Stimulated activated effector memory CD8-positive, alpha-beta T cell treated with anti-CD3 and anti-CD28 coated beads, Interleukin-12 subunit alpha, Interleukin-12 subunit beta, amount 100 ng/mL, for 72 hours (primary cell): ENCODE measurements at regions not wholly inside any gene's neighbourhood (a gene's known extent, or its start where the extent isn't known, plus 50 kb on each side); places are given as distances from the start of the nearest gene placed in this dataset.
"Not testable (repeated sequence)": the region's sequence is repeated elsewhere in the genome, so short reads cannot be mapped to it uniquely, and the experiment has no call there.

Source experiments
- ATAC-seq: fragments of 150-1000 bp; cut with Tn5 transposase; 2 replicates; pipeline ENCODE4 v1.10.0; 2021
- DNase-seq, 2 donors: peaks; one replicate each; pipeline ENCODE4 v3.0.0; 2021 to 2022; ENCODE audit warnings: low spot score in 2 of 2
- H3K27ac Mint-ChIP-seq: one replicate; pipeline ENCODE4 v1.8.0; 2022; ENCODE audit warnings: mild to moderate bottlenecking, mixed read lengths
- H3K36me3 Mint-ChIP-seq: one replicate; pipeline ENCODE4 v1.8.0; 2022; ENCODE audit warnings: mild to moderate bottlenecking, mixed read lengths
- H3K4me1 Mint-ChIP-seq: one replicate; pipeline ENCODE4 v1.8.0; 2022; ENCODE audit warnings: mixed read lengths
- H3K4me3 Mint-ChIP-seq: one replicate; pipeline ENCODE4 v1.8.0; 2022; ENCODE audit warnings: mild to moderate bottlenecking, mixed read lengths
- H3K9me3 Mint-ChIP-seq: one replicate; pipeline ENCODE4 v1.8.0; 2022; ENCODE audit warnings: mixed read lengths

- Mint-ChIP-seq H3K36me3 (no peaks in the 10 kb centered on the region), H3K9me3 (peaks cover 23% of the 10 kb centered on the region), H3K27ac (no peak overlapping the region), H3K4me1 (no peaks in the 10 kb centered on the region), H3K4me3 (no peak overlapping the region)
- no peak for ATAC-seq
- no peak for DNase-seq
Measured at GRCh38 chr11:81303038-81303664, 1430.5 kb downstream of the FAM181B start.

- Mint-ChIP-seq H3K4me3 (no peak overlapping the region), H3K9me3 (peaks cover 22% of the 10 kb centered on the region), H3K27ac (no peak overlapping the region), H3K36me3 (no peaks in the 10 kb centered on the region), H3K4me1 (no peaks in the 10 kb centered on the region)
- DNase-seq (no peak), ATAC-seq (no peak)
Measured at GRCh38 chr11:81301166-81301830, 1432.4 kb downstream of the FAM181B start.

- DNase-seq (no peak), ATAC-seq (no peak)
- H3K9me3 Mint-ChIP-seq: peaks cover 17% of the 10 kb centered on the region
- H3K4me1 Mint-ChIP-seq: no peaks in the 10 kb centered on the region
- no peak overlapping the region for H3K27ac Mint-ChIP-seq
- H3K36me3 Mint-ChIP-seq: no peaks in the 10 kb centered on the region
- no peak overlapping the region for H3K4me3 Mint-ChIP-seq
Measured at GRCh38 chr11:81286959-81287358, 1446.7 kb downstream of the FAM181B start.

GRCh38 chr11:81286550-81286949, 1447.1 kb downstream of the FAM181B start:
- Mint-ChIP-seq H3K27ac (no peak overlapping the region), H3K4me1 (no peaks in the 10 kb centered on the region), H3K9me3 (peaks cover 20% of the 10 kb centered on the region), H3K36me3 (no peaks in the 10 kb centered on the region), H3K4me3 (no peak overlapping the region)
- no peak for ATAC-seq
- no peak for DNase-seq

GRCh38 chr11:81280228-81280627, 1453.4 kb downstream of the FAM181B start:
- not testable (repeated sequence) for H3K27ac Mint-ChIP-seq, H3K4me3 Mint-ChIP-seq

GRCh38 chr11:81278991-81279390, 1454.7 kb downstream of the FAM181B start:
- Mint-ChIP-seq H3K4me1 (no peaks in the 10 kb centered on the region), H3K4me3 (no peak overlapping the region), H3K36me3 (no peaks in the 10 kb centered on the region), H3K27ac (no peak overlapping the region), H3K9me3 (peaks cover 15% of the 10 kb centered on the region)
- ATAC-seq: no peak
- no peak for DNase-seq

More at GRCh38 chr11:81280228-81280627, 1453.4 kb downstream of the FAM181B start:
- peaks cover 15% of the 10 kb centered on the region for H3K9me3 Mint-ChIP-seq
- not testable (repeated sequence) for H3K4me1 Mint-ChIP-seq, H3K36me3 Mint-ChIP-seq, ATAC-seq, DNase-seq

- H3K9me3 Mint-ChIP-seq: peaks cover 18% of the 10 kb centered on the region
- DNase-seq (no peak), ATAC-seq (no peak)
- no peak overlapping the region for H3K27ac Mint-ChIP-seq
- no peaks in the 10 kb centered on the region for H3K36me3 Mint-ChIP-seq
- no peak overlapping the region for H3K4me3 Mint-ChIP-seq
- H3K4me1 Mint-ChIP-seq: no peaks in the 10 kb centered on the region
Measured at GRCh38 chr11:81270686-81271085, 1463.0 kb downstream of the FAM181B start.

GRCh38 chr11:81267246-81267645, 1466.4 kb downstream of the FAM181B start:
- ATAC-seq: no peak
- Mint-ChIP-seq H3K9me3 (peaks cover 17% of the 10 kb centered on the region), H3K4me3 (no peak overlapping the region), H3K27ac (no peak overlapping the region), H3K4me1 (no peaks in the 10 kb centered on the region), H3K36me3 (no peaks in the 10 kb centered on the region)
- no peak for DNase-seq

- no peaks in the 10 kb centered on the region for H3K36me3 Mint-ChIP-seq
- H3K4me1 Mint-ChIP-seq: no peaks in the 10 kb centered on the region
- DNase-seq (no peak), ATAC-seq (no peak)
- H3K9me3 Mint-ChIP-seq: peaks cover 15% of the 10 kb centered on the region
- no peak overlapping the region for H3K27ac Mint-ChIP-seq
- H3K4me3 Mint-ChIP-seq: no peak overlapping the region
Measured at GRCh38 chr11:81259471-81259870, 1474.2 kb downstream of the FAM181B start.

GRCh38 chr11:81255895-81256294, 1477.8 kb downstream of the FAM181B start:
- H3K4me1 Mint-ChIP-seq: no peaks in the 10 kb centered on the region
- H3K9me3 Mint-ChIP-seq: peaks cover 8% of the 10 kb centered on the region

GRCh38 chr11:81253244-81253643, 1480.4 kb downstream of the FAM181B start:
- H3K27ac Mint-ChIP-seq: no peak overlapping the region
- no peak for ATAC-seq
- H3K4me3 Mint-ChIP-seq: no peak overlapping the region
- H3K4me1 Mint-ChIP-seq: no peaks in the 10 kb centered on the region
- peaks cover 8% of the 10 kb centered on the region for H3K9me3 Mint-ChIP-seq
- H3K36me3 Mint-ChIP-seq: no peaks in the 10 kb centered on the region
- no peak for DNase-seq

More at GRCh38 chr11:81255895-81256294, 1477.8 kb downstream of the FAM181B start:
- H3K36me3 Mint-ChIP-seq: no peaks in the 10 kb centered on the region
- H3K4me3 Mint-ChIP-seq: no peak overlapping the region
- no peak overlapping the region for H3K27ac Mint-ChIP-seq
- DNase-seq (no peak), ATAC-seq (no peak)

- no peak for ATAC-seq
Measured at GRCh38 chr11:81246941-81247340, 1486.7 kb downstream of the FAM181B start.

GRCh38 chr11:81245791-81246190, 1487.9 kb downstream of the FAM181B start:
- DNase-seq: no peak
- ATAC-seq: no peak
- peaks cover 24% of the 10 kb centered on the region for H3K9me3 Mint-ChIP-seq
- no peak overlapping the region for H3K27ac Mint-ChIP-seq
- no peaks in the 10 kb centered on the region for H3K4me1 Mint-ChIP-seq
- H3K36me3 Mint-ChIP-seq: no peaks in the 10 kb centered on the region
- H3K4me3 Mint-ChIP-seq: no peak overlapping the region

More at GRCh38 chr11:81246941-81247340, 1486.7 kb downstream of the FAM181B start:
- Mint-ChIP-seq H3K9me3 (peaks cover 22% of the 10 kb centered on the region), H3K36me3 (no peaks in the 10 kb centered on the region), H3K4me3 (no peak overlapping the region), H3K4me1 (no peaks in the 10 kb centered on the region), H3K27ac (no peak overlapping the region)
- no peak for DNase-seq

GRCh38 chr11:81241672-81242275, 1491.9 kb downstream of the FAM181B start:
- Mint-ChIP-seq H3K36me3 (no peaks in the 10 kb centered on the region), H3K4me1 (no peaks in the 10 kb centered on the region), H3K9me3 (peaks cover 17% of the 10 kb centered on the region), H3K27ac (no peak overlapping the region), H3K4me3 (no peak overlapping the region)
- no peak for ATAC-seq
- DNase-seq: no peak

GRCh38 chr11:81237139-81237538, 1496.5 kb downstream of the FAM181B start:
- no peak overlapping the region for H3K27ac Mint-ChIP-seq
- H3K4me1 Mint-ChIP-seq: no peaks in the 10 kb centered on the region
- no peak overlapping the region for H3K4me3 Mint-ChIP-seq
- ATAC-seq (no peak), DNase-seq (no peak)
- H3K9me3 Mint-ChIP-seq: peaks cover 9% of the 10 kb centered on the region
- H3K36me3 Mint-ChIP-seq: no peaks in the 10 kb centered on the region

- H3K4me1 Mint-ChIP-seq, H3K27ac Mint-ChIP-seq, DNase-seq, H3K9me3 Mint-ChIP-seq, H3K36me3 Mint-ChIP-seq, ATAC-seq, H3K4me3 Mint-ChIP-seq: not testable (repeated sequence)
Measured at GRCh38 chr11:81227409-81227808, 1506.3 kb downstream of the FAM181B start.
